ENCODE measurements at regions not wholly inside any gene's neighbourhood (a gene's known extent, or its start where the extent isn't known, plus 50 kb on each side); places are given as distances from the start of the nearest gene placed in this dataset.

DNA sequence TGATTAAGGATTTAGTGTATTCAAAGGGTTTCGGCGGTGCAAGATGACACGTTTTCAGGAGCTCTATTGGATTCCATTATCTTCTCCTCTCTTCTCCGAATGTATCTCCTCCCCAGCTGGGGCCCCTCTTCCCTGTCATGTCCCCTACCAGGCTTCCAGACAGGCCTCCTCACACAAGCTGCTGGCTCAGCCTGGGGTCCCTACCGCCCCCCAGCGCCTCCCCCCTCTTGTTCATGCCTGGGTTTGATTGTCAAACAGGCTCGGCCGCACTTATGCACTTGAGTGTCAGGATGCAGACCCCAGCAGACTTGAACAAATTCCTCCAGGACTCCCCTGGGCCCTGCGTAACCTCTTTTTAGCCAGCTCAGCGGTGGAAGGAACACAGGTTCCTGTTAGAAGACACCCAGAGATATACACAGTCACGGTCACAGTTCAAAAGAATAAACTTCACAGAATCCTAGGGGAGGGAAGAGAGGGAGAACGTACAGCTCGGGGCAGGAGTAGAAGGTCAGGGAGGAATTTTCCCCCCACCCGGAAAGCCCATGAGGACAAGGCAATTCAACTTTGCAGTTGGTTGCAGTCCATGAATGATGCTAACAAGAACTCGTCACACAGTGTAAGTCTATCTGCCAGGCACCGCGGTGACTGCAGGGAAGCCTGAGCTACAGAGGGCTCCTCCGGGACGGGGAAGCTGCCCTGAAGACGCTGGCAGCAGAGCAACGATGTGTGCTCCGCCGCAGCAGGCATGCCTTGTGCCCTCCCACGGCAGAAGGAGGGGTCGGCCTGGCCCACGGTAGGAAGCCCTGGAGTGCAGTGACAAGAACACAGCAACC lies 560.0 kb downstream of the BNC2 start:
- DNase-seq (ENCODE audit: low spot score): no peak

DNA sequence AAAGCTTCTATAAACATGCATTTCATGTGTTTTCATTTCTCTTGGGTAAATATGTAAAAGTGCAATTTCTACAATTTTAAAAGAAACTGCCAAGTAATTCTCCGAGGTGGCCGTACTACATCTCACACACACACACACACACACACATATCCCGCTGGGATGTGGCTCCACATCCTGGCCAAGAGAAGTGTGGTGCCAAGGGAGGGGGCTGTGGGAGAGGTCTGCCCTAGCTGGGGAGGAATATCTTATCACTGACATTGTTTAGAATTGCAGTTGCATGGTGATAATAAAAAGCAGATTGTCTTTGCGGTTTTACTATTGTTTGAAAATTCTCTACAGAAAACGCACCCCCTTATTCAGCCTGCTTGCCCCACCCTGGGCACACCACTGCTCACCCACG lies 558.4 kb downstream of the BNC2 start:
- no peak for DNase-seq (ENCODE audit: low spot score)

DNA sequence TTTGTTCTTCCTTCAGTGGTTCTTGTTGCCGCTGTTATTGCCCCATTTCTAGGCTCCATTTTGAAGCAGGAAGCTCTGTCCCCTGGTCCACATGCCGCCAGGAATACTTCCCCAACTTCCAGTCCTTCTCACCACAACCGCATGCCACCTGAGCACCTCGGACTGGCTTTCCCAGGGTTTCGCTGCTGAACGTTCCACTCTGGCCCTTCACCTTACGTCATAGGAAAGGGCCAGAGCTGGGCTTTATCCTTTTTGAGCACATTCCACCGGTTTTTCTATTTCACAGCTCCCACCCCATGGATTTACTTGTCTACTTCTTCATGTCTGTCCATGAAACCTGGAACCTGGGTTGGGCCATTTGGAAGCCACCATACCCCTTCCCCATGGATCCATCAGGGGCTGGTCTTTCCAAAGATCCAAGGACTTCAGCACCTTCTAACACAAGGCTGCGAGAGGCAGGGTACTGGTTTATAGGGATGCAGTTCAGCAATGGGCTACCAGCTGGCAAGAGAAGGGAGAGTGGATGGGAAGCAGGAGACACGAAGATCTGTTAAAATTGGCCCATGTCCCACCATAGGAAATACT lies 557.4 kb downstream of the BNC2 start:
- DNase-seq (ENCODE audit: low spot score): no peak

DNA sequence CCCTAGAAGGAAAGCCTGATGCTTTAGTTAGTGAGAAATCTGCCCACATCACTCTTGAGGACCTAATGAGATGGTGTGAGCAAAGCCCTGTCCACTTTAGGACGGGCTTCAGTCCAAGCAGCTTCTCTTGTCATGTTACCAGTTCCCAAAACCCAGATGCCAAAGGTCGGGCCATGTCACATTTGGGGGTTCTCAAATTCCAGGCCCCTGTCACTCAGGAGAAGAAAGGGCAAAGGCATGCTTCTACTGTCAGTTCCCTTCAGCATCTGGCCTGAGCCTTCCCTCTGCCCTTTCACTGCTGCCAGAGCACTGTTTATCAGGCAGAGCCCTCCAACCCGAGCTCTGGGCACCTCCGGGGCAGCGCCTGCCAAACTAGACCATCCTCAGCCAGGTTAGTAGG lies 556.0 kb downstream of the BNC2 start:
- no peak for DNase-seq (ENCODE audit: low spot score)

GRCh38 chr9:16315720-16316119 lies 554.8 kb downstream of the BNC2 start:
- DNase-seq (ENCODE audit: low spot score): no peak

DNA sequence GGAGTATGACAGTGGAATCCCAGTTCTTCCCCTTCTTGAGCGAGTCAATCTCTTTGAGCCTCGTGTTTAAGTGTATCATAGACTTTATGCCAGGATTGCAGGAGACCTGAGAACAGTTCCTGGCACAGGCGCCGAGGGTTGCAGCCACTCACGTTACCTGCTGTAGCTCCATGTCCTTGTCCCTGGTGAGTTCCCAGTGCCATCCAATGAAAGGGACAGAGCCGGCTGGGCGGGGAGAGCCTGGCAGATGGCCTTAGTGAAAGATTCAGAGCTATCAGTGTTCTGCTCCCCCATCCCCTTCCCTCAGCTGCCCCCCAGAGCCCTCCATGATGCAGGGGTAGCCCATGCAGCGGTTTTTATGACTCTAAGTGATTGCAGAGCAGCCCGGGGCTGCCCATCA lies 554.0 kb downstream of the BNC2 start:
- DNase-seq (ENCODE audit: low spot score): no peak

DNA sequence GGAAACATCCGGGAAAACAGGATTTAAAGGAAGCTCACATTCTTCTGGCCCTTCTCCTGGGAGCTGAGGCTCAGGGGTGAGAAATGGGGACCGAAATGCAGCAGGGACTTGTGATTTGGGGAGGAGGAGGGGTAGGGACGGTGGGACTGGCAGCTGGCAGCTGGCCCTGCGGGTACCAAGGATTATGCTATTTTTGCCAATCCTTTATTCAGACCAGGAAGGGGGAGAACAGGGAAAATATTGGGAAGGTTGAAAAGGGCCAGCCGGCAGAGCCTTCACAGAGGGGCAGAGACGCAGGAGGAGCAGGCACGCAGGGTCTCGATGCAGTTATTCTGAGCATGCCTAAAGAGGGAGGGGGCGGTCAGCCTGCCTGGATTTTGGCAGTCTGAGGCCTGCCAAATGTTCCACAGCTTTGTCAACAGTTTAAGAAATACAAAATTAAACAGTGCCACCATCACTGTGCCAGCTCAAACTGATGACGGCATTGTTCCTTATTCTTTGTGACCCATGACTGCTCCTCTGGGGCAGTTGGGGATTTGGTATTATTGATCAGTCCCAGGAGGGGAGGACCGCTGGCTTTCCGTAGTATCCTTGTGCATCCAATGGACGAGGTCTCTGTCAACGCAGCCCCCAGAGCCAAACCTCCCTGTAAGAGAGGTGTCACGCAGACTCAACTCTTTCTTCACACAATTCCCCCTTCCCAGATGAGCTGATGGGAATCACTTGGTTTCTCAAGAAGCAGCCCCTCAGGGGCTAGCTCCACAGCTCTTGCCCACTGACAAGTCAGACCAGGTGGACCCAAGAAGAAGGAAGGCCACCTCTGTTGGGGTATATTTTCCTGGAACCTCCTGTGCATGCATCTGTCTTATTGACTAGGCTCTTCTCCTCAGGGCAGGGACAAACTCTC lies 553.3 kb downstream of the BNC2 start:
- no peak for DNase-seq (ENCODE audit: low spot score)

DNA sequence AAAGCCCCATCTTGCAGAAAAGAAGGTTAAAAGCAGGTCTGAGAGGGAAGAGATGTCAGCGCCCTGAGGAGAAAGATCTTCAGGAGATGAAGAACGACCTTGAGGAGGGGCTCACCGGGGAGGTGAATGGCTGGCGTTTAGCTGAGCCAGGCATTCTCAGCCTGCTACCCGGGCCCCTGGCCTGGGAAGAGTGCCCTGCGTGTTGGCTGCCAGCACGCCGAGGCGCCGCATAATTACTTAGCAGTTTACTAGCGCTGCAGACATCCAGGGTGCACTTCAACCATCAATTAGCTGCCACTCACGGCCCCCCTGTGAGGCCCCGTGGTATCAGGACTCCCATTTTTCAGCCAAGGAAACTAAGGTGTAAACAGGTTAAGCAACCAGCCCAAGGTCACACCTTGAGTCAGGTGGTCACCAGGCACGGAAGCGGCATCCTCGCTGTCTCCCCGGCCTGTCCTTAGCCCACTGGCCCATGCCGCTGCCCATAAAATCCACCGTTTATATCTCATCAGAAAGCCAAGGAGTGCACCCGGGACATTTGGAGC lies 551.9 kb downstream of the BNC2 start:
- DNase-seq (ENCODE audit: low spot score): no peak

DNA sequence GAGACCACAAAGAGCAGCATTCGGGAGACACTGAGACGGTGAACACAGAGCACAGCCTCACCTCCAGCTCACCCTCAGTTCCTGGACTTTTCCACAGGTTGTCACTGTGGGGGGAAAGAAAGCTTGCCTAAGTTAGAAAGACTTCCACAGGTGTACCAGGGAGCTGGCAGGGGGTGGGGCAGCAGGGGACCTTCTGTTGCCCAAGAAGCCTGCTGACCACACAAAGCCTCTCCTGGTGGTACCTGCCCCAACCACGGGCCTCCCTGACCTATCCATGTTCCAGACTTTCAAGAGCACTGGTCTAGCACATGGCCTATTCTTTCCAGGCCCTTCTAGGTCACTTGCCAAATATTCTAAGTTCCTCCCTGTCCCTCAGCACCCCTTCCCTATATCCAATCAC lies 550.8 kb downstream of the BNC2 start:
- DNase-seq (ENCODE audit: low spot score): no peak

GRCh38 chr9:16320338-16320902 lies 550.0 kb downstream of the BNC2 start:
- no peak for DNase-seq (ENCODE audit: low spot score)

DNA sequence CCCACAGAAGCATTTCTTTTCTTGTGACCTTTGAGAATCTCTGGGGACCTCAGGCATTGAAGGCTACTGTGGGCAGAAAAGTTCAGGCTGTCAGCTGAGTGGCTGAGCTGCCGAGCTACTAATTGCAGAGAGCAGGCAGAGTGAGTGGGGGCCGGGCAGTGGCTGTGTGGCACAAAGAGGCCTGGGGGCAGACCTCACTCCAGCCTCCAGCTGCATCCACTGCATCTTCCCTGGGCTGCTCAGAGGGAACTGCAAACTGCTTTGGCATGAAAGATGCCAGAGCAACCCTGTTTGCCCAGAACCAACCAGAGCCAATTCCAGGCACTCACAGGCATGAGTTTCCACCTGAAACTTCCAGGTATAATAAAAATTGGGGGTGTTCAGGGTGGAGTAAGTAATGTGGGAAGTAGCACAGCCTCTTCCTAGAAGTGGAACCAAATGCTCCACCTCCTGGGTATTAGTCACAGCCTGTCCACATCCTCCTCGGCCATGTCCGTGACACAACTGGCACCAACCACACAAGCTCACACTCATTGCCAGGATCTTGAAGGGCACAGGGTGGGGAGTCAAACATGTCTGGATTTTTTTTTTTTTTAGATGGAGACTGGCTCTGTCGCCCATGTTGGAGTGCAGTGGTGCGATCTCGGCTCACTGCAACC lies 548.9 kb downstream of the BNC2 start:
- DNase-seq (ENCODE audit: low spot score): peak; percentile 80

DNA sequence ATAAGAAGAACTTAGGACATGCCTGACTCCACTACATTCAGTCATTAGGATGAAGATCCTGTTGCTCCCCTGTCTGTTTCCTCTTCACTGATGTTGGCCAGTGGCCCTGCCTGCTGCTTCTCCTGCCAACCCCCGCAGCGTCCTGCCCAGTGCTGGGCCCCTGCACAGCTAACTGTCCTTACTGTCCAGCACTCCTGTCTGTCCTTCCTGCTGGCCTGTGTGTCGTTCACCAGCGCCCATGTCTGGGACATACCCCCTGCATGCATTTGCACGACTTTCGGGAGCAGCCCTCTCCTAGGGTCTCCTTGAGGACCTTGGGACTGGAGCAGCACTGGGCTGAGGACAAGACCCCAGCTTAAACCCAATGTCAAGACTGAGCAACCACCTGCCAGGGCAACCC lies 547.6 kb downstream of the BNC2 start:
- DNase-seq (ENCODE audit: low spot score): no peak

GRCh38 chr9:16325966-16326365 lies 544.5 kb downstream of the BNC2 start:
- DNase-seq (ENCODE audit: low spot score): no peak

- DNase-seq (ENCODE audit: low spot score): no peak
These were observed 542.1 kb downstream of the BNC2 start for GRCh38 chr9:16328349-16328748.

DNA sequence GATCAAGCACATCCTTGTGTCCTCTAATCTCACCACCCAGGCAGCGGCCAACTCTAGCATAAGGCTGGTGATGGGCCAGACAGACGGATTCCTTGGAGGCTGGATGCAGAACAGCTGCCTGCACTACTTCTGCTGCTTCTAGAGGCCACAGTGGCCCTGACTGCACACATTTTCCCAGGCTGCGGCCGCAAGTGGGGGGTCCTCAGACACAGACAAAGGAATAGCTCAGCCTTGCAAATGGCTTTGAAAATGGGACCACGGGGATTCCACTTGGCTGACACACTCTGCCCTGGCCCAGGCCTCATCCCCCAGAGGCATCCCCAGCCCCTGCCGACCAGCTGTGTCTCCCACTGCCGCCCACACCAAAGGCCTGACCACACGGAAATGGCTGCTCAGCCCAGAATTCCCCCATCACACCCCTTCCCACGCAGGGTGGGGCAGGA lies 540.8 kb downstream of the BNC2 start:
- no peak for DNase-seq (ENCODE audit: low spot score)

GRCh38 chr9:16331031-16331430 lies 539.4 kb downstream of the BNC2 start:
- DNase-seq (ENCODE audit: low spot score): no peak

DNA sequence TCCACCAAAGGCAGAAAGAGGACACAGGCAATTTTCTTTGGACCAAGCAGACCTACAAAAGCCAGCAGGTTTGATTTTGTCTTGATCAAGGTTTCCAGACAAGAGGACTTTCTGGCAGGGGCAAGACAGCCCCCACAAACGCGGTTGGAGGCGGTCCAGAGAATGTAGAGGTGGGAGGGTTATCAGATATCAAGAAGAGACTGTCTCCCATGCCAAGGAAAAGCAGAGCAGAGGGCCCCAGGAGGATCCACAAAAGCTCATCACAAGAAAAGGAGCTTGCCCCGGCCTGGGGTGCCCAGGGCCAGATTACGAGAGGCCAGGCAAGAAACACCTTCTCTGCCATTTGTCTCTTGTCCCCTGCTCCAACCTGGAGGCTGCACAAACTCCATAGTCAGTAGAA lies 538.9 kb downstream of the BNC2 start:
- DNase-seq (ENCODE audit: low spot score): no peak

DNA sequence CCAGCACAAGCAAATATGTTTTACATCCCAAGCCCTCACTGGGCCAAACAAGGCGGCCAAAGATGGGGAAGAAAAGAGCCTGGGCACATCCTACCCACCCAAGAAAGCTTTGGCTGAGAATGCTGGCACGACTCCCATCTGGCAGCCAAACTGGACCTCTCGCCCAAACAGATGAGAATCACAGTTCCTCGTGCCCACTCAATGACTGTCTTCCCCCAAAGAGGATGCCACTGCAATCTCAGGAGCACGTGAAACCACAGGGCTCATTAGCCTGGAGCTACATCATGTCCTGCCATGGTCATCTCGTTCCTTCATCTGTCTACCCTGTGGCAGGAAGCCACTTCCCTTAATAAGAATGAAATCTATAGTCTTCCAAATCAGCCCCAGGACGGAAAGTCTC lies 536.8 kb downstream of the BNC2 start:
- DNase-seq (ENCODE audit: low spot score): no peak

- peak; percentile 98 for DNase-seq (ENCODE audit: low spot score)
These were observed 534.5 kb downstream of the BNC2 start for GRCh38 chr9:16335788-16336580.

GRCh38 chr9:16336833-16337232 lies 533.6 kb downstream of the BNC2 start:
- no peak for DNase-seq (ENCODE audit: low spot score)
